ENCODE measurements at regions not wholly inside any gene's neighbourhood (a gene's known extent, or its start where the extent isn't known, plus 50 kb on each side); places are given as distances from the start of the nearest gene placed in this dataset.

GRCh38 chr9:134253606-134254205 lies 72.5 kb upstream of the RXRA start:
- H4K20me1 ChIP-seq (ENCODE audit: insufficient read depth, low read length), result no peaks in the 10 kb centered on the region
- no peak for TF ChIP-seq FOS (IDR thresholded peaks at IDR 0.05; ENCODE audit: low read depth, low read length)
- TF ChIP-seq CEBPB (IDR thresholded peaks at IDR 0.05; ENCODE audit: low read depth, low read length), result peak; percentile 54; the same call in 1 of the 2 replicates
- no peak for TF ChIP-seq RFX5 (IDR thresholded peaks at IDR 0.05; ENCODE audit: low read depth, low read length)
- H3K56ac ChIP-seq (ENCODE audit: extremely low read depth, insufficient read depth, low read length), result no peak overlapping the region
- no peak overlapping the region for H3K27ac ChIP-seq (ENCODE audit: insufficient read depth, low read length)
- 80% methylated on average over 3 of the region's 4 CpGs; no CpG with 5 or more reads in 1 of the 2 experiments for WGBS, 2 experiments (ENCODE audit: extremely low coverage in 2 of 2, insufficient read length in 1 of 2)
- H3K9ac ChIP-seq (ENCODE audit: low read depth, low read length), result no peak overlapping the region
- peaks cover 8% of the 10 kb centered on the region for H3K9me3 ChIP-seq (ENCODE audit: control insufficient read depth, insufficient read depth, low read length)
- H2BK15ac ChIP-seq (ENCODE audit: low read depth, low read length), result no peak overlapping the region
- intact Hi-C loops (cut with micrococcal nuclease), result no loop called here
- H2AFZ ChIP-seq (replicated peaks; ENCODE audit: low read length, poor library complexity), result no peak overlapping the region
- peak; percentile 59 for DNase-seq
- no peak overlapping the region for H3K4me3 ChIP-seq (ENCODE audit: insufficient read depth, low read depth, low read length)
- in situ Hi-C loops (cut with MboI; ENCODE audit: low sequenced_read_pairs), result no loop called here
- no peak overlapping the region for H2AK9ac ChIP-seq (replicated peaks; ENCODE audit: low read depth, low read length, poor library complexity)
- ChIA-PET POLR2A (ENCODE audit: unreplicated experiment) (no interaction called here), CTCF (no interaction called here)
- H4K5ac ChIP-seq (ENCODE audit: low read depth, low read length), result no peak overlapping the region
- H3K79me1 ChIP-seq (ENCODE audit: low read depth in 1 of 2, low read length in 2 of 2), result no peaks in the 10 kb centered on the region
- no peak overlapping the region for H3K23ac ChIP-seq (ENCODE audit: low read depth, low read length)
- H3K14ac ChIP-seq (replicated peaks; ENCODE audit: low read depth, low read length), result no peak overlapping the region
- no peaks in the 10 kb centered on the region for H3K4me1 ChIP-seq (ENCODE audit: control insufficient read depth, insufficient read depth, low read length)
- H2AK5ac ChIP-seq (ENCODE audit: low read depth, low read length), result no peak overlapping the region
- peaks cover 18% of the 10 kb centered on the region for H3K27me3 ChIP-seq (ENCODE audit: control insufficient read depth, insufficient read depth, low read length)
- H3K9me1 ChIP-seq (ENCODE audit: insufficient read depth, low read length), result no peaks in the 10 kb centered on the region
- no peak overlapping the region for H2BK5ac ChIP-seq (ENCODE audit: low read depth, low read length, poor library complexity, severe bottlenecking)
- H4K91ac ChIP-seq (ENCODE audit: insufficient read depth, low read depth, low read length), result no peak overlapping the region
- H3K36me3 ChIP-seq (ENCODE audit: control insufficient read depth, insufficient read depth, low read length), result no peaks in the 10 kb centered on the region
- H2BK20ac ChIP-seq (ENCODE audit: low read depth, low read length), result no peak overlapping the region
- no peak overlapping the region for H3K4me2 ChIP-seq (ENCODE audit: low read depth, low read length)
- H3K4ac ChIP-seq (ENCODE audit: low read depth, low read length), result no peak overlapping the region
- dilution Hi-C loops (cut with HindIII; ENCODE audit: low sequenced_read_pairs, unreplicated experiment), result no loop called here
- H2BK120ac ChIP-seq (ENCODE audit: low read depth, low read length), result no peak overlapping the region
- no peak overlapping the region for H3K18ac ChIP-seq (ENCODE audit: low read depth, low read length)
- no TSS peak for BruUV-seq (replicated peaks)
- peak; percentile 91 for ATAC-seq (ENCODE audit: low read depth)
- H4K8ac ChIP-seq (ENCODE audit: low read depth in 2 of 2, low read length in 2 of 2), result no peak overlapping the region
